Astrocyte of the cerebellum (primary cell): ENCODE measurements at regions not wholly inside any gene's neighbourhood (a gene's known extent, or its start where the extent isn't known, plus 50 kb on each side); places are given as distances from the start of the nearest gene placed in this dataset.

Experiments
- DNase-seq: peaks from one replicate; pipeline ENCODE4 v3.0.0-alpha.2; 2011; ENCODE audit warnings: low read depth
- H3K4me3 ChIP-seq: 2 replicates; pipeline ENCODE4 v1.5.1; 2011; ENCODE audit warnings: mild to moderate bottlenecking, low read depth, low read length, moderate library complexity
- CTCF ChIP-seq: IDR thresholded peaks from 2 replicates; pipeline ENCODE4 v1.5.1; 2012; ENCODE audit warnings: low read length, low read depth, moderate library complexity, mild to moderate bottlenecking; ENCODE audit errors: missing control alignments
- in situ Hi-C: cut with HindIII; loops from 2 replicates; pipeline ENCODE4 v1.10.0; 2017; ENCODE audit warnings: low sequenced_read_pairs

DNA sequence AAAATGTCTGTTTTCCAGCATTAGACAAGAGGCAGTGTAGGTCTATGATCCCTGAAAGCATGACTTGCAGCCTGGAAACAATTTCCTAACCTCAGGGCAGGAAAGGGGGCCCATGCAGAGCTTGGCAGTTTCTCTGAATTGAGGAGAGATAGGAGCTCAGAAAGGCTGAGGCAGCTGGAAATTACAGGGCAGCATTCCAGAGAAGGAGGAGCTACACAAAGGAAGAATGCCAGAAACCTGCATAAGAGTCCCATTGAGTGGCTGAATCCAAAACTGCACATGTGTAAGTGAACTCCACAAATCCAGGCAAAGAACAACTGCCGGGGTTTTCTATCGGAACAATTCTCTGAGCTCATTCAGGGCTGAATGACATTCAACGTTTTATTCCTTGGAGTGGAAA lies 346.8 kb downstream of the PIK3R1 start:
- in situ Hi-C loops: no loop called here
- DNase-seq: peak; percentile 43
- TF ChIP-seq CTCF: no peak
- no peak overlapping the region for H3K4me3 ChIP-seq

GRCh38 chr5:68565427-68565826 lies 349.9 kb downstream of the PIK3R1 start:
- TF ChIP-seq CTCF: no peak
- in situ Hi-C loops: no loop called here
- H3K4me3 ChIP-seq: no peak overlapping the region
- no peak for DNase-seq

DNA sequence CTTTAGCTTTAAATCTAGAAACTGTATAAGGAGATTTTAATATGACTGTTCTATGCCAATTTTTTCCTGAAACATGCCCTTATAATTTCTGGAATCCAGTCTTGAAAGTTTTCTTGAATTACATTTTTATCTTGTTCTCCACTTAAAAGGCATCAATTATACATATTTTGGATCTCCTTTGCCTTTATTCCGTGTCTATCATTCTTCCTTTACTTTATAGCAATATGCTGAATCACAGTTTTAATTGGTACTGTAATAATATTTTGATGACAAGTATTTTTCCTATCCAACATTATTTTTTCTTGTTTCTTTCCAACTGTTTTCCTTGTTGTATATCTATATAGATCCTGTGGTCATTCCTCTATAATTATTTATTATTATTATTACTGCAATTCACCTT lies 361.2 kb downstream of the PIK3R1 start:
- TF ChIP-seq CTCF: no peak

DNA sequence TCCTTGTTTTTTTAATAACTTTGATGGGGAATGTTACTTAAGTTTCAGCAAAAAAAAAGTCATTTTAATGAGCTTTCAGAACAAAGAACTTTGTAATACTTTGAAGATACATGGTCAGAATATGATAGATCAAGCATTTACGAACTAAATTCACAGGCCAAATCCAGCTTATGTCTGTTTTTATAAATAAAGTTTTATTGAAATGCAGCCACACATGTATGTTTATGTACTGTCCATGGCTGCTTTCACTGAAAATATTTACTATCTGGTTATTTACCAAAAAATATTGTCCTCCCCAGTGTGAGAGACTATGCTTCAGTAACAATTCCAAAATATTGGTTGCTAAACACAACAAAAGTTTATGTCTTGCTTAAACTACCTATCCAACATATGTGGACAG lies 366.7 kb downstream of the PIK3R1 start:
- in situ Hi-C loops: no loop called here
- TF ChIP-seq CTCF: no peak

More for the DNA sequence above, 361.2 kb downstream of the PIK3R1 start:
- in situ Hi-C loops: no loop called here
- no peak for DNase-seq
- no peak overlapping the region for H3K4me3 ChIP-seq

DNA sequence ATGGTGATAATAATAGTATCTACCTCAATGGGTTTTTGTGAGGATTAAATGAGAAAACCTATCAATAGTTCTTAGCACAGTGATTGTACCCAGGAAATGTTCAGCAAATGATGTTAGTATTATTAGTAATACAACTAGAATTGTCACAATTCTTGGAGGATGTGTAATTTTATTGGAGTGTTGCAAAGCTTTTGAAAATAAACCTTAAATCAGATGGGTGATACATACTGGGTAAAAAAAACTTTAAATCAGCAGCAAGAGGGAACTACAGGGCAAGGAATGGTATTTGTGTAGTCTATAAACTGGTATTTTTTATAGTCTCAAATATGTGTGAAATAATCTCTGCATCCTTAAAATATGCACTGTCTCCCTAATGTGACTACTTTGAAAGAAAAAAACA lies 371.6 kb downstream of the PIK3R1 start:
- DNase-seq: no peak
- in situ Hi-C loops: no loop called here
- no peak for TF ChIP-seq CTCF
- no peak overlapping the region for H3K4me3 ChIP-seq

More for the DNA sequence above, 366.7 kb downstream of the PIK3R1 start:
- DNase-seq: no peak
- H3K4me3 ChIP-seq: no peak overlapping the region

- no peak for TF ChIP-seq CTCF
- in situ Hi-C loops: no loop called here
- DNase-seq: no peak
- H3K4me3 ChIP-seq: no peak overlapping the region
Observed at GRCh38 chr5:68591850-68592249, 376.3 kb downstream of the PIK3R1 start.

DNA sequence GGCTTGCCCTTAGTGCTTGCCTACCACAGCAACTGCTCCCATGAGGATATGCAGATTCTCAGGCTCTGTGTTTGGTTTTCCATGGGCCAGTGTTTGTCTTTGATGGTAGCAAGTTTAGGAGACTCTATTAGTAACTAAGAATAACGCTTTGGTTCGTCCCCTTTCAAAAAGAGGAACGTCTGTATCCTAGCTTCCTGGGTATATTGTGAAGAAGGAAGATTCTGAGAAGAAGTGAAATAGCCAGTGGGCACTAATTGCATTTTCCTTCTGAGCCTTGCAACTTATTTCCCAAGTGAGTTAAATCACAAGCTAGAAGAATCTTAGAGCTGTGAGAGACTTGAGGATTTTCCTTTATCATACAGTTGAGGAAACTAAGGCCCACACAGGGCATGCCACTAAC lies 376.8 kb downstream of the PIK3R1 start:
- TF ChIP-seq CTCF: no peak
- in situ Hi-C loops: no loop called here
- no peak for DNase-seq
- no peak overlapping the region for H3K4me3 ChIP-seq
